ENCODE measurements at regions not wholly inside any gene's neighbourhood (a gene's known extent, or its start where the extent isn't known, plus 50 kb on each side); places are given as distances from the start of the nearest gene placed in this dataset.

DNA sequence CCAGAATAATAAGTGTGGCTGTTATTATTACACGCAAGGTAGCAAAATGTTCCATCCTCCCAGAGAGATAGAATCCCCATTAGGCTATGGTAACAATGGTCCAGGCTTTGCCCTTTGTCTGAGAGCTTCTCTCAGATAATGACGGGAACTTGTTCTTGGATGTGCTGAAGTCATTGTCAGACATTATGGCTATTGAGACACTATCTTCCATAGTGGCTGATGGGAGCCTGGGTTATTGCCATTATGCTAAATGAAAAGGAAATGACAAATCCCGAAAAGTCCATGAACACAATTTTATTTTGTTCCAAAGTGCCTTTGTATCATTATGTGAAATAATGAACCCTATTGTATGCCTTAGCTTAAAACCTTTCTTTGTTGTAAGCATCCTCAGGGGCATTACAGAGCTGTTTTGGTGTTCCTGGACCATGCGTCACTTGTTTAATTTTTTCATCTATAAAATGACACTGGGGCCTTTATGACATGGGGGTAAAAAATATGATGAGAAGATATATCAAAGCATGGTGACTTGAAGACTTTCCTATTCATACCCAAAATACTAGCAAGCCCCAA, 218.5 kb downstream of the KCNS3 start:
- TF ChIP-seq EZH2 (IDR thresholded peaks at IDR 0.05) (no peak), POLR2AphosphoS5 (IDR thresholded peaks at IDR 0.05; ENCODE audit: borderline replicate concordance, low read depth, low read length) (no peak)

Data from SK-N-MC (cell line).